Tibial artery (tissue), 4 donors: ENCODE measurements at regions not wholly inside any gene's neighbourhood (a gene's known extent, or its start where the extent isn't known, plus 50 kb on each side); places are given as distances from the start of the nearest gene placed in this dataset.

Experiments used
- DNase-seq, 2 donors: peaks; one replicate each; pipeline ENCODE4 v3.0.0-alpha.2; 2019
- H3K27ac ChIP-seq, 2 donors: fragments of 200-600 bp; sonication (generic) in 1 of 2; 1 replicate in 1 of 2; 2 replicates in 1 of 2; pipeline ENCODE4 v1.5.1; 2018 to 2019; ENCODE audit warnings: mild to moderate bottlenecking in 1 of 2
- H3K27me3 ChIP-seq, 2 donors: fragments of 200-600 bp; sonication (generic) in 1 of 2; one replicate each; pipeline versions ENCODE4 v1.5.1 to v1.6.0; 2016 to 2019
- H3K36me3 ChIP-seq, 3 donors: fragments of 200-600 bp; sonication (generic) in 2 of 3; one replicate each; pipeline ENCODE4 v1.5.1; 2016 to 2019; ENCODE audit warnings: mild to moderate bottlenecking in 2 of 3
- H3K4me1 ChIP-seq, 4 donors: fragments of 200-600 bp; sonication (generic) in 2 of 4; 1 replicate in 3 of 4; 2 replicates in 1 of 4; pipeline ENCODE4 v1.5.1; 2016 to 2019
- H3K4me3 ChIP-seq, 2 donors: fragments of 200-600 bp; sonication (generic) in 1 of 2; 1 replicate in 1 of 2; 2 replicates in 1 of 2; pipeline ENCODE4 v1.5.1; 2018 to 2019; ENCODE audit warnings: mild to moderate bottlenecking in 2 of 2
- H3K9me3 ChIP-seq, 3 donors: fragments of 200-600 bp; sonication (generic) in 1 of 3; one replicate each; pipeline ENCODE4 v1.5.1; 2016 to 2019
- intact Hi-C: fragments of 100-400 bp; cut with DNase I; formaldehyde crosslinking; loops from one replicate; pipeline ENCODE4 v1.15.0; 2023; ENCODE audit warnings: low total_unique reads
- TF ChIP-seq, protein P1 (sequence below), 2 experiments: fragments of 200-600 bp in 1 of 2; fragments of 450-650 bp in 1 of 2; IDR thresholded peaks; one replicate each; pipeline ENCODE4 v1.5.1; 2017 to 2019; ENCODE audit warnings: antibody characterized with exemption in 2 of 2, mild to moderate bottlenecking in 1 of 2, moderate library complexity in 1 of 2

DNA sequence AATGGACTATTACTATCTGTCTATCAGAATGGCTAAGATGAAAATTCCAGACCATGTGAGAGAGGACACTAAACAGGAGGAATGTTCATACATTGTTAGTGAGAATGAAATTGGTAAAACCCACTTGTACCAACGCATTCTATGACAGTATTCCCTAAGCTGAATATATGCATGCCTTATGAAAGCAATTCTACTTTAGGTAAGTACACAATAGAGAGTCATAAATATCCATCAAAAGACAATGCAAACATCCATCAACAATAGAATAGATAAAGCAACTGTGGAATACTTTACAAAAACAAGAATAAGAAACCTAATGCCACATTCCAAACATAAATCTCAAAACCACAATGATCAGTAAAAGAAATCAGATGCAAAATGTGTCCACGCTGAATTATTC, 529.3 kb downstream of the ANKRD50 start:
- H3K9me3 ChIP-seq = no peaks in the 10 kb centered on the region
- no peak overlapping the region for H3K4me3 ChIP-seq
- no peak overlapping the region for H3K27ac ChIP-seq
- intact Hi-C loops = no loop called here
- no peaks in the 10 kb centered on the region for H3K27me3 ChIP-seq
- no peaks in the 10 kb centered on the region for H3K36me3 ChIP-seq
- TF ChIP-seq, protein P1, sequence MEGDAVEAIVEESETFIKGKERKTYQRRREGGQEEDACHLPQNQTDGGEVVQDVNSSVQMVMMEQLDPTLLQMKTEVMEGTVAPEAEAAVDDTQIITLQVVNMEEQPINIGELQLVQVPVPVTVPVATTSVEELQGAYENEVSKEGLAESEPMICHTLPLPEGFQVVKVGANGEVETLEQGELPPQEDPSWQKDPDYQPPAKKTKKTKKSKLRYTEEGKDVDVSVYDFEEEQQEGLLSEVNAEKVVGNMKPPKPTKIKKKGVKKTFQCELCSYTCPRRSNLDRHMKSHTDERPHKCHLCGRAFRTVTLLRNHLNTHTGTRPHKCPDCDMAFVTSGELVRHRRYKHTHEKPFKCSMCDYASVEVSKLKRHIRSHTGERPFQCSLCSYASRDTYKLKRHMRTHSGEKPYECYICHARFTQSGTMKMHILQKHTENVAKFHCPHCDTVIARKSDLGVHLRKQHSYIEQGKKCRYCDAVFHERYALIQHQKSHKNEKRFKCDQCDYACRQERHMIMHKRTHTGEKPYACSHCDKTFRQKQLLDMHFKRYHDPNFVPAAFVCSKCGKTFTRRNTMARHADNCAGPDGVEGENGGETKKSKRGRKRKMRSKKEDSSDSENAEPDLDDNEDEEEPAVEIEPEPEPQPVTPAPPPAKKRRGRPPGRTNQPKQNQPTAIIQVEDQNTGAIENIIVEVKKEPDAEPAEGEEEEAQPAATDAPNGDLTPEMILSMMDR (IDR thresholded peaks at IDR 0.05) = no peak
- peaks cover 0 to 21% (median 19%) of the 10 kb centered on the region in 4 donors for H3K4me1 ChIP-seq
- no peak for DNase-seq

DNA sequence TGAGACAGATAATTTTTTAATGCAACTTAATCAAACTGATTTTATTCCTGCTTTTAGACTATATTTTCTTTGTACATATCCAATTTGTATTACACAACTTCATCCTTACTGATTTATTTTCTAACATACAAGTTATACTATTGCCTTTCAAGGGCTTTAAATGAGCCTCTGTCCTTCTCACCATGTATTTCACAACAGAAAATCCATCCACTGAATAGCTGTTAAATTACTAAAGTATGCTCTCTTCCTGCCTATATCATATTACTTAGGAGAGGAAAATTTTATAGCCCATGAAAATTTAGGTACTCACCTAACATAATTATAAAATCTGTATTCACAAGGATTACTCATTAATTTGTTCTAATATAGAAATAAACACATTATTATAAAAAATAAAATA, 528.6 kb downstream of the ANKRD50 start:
- Histone ChIP-seq H3K4me3 (no peak overlapping the region), H3K27ac (no peak overlapping the region), H3K36me3 (no peaks in the 10 kb centered on the region), H3K9me3 (no peaks in the 10 kb centered on the region), H3K27me3 (no peaks in the 10 kb centered on the region), H3K4me1 (peaks cover 0 to 19% (median 14%) of the 10 kb centered on the region in 4 donors)
- intact Hi-C loops = no loop called here
- TF ChIP-seq, protein P1 (IDR thresholded peaks at IDR 0.05) = no peak
- no peak for DNase-seq

- no peak for DNase-seq
- H3K4me1 ChIP-seq = peaks cover 0 to 19% (median 5%) of the 10 kb centered on the region in 4 donors
- H3K9me3 ChIP-seq = no peaks in the 10 kb centered on the region
- H3K27me3 ChIP-seq = no peaks in the 10 kb centered on the region
- intact Hi-C loops = no loop called here
- no peaks in the 10 kb centered on the region for H3K36me3 ChIP-seq
- no peak overlapping the region for H3K27ac ChIP-seq
- TF ChIP-seq, protein P1 (IDR thresholded peaks at IDR 0.05) = no peak
- no peak overlapping the region for H3K4me3 ChIP-seq
Measured at GRCh38 chr4:124184792-124185191, 527.7 kb downstream of the ANKRD50 start.

DNA sequence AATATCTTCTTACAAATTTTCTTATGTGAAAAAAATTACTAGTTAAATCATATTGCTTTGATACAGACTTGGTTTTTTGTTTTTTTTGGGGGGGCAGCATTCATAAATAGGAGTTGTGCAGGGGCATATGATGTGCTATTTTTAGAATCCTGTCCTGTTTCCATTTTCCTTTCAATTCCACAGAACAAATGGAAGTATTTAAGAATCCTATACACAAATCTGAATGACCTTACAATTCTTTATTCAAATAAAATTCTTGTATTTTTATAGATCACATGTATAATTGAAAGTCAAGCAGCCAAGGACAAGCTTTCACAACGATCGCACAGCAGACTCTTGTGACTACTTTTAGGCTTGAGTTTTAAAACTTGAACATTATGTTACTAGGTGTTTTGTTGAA, 523.9 kb downstream of the ANKRD50 start:
- intact Hi-C loops = no loop called here
- Histone ChIP-seq H3K9me3 (peaks cover 0 to 14% (median 0%) of the 10 kb centered on the region in 3 donors), H3K27ac (no peak overlapping the region), H3K4me1 (peaks cover 0 to 15% (median 0%) of the 10 kb centered on the region in 4 donors), H3K36me3 (no peaks in the 10 kb centered on the region), H3K27me3 (no peaks in the 10 kb centered on the region), H3K4me3 (no peak overlapping the region)
- TF ChIP-seq, protein P1 (IDR thresholded peaks at IDR 0.05) = no peak
- DNase-seq = no peak

GRCh38 chr4:124189545-124189944, 523.0 kb downstream of the ANKRD50 start:
- Histone ChIP-seq H3K27ac (no peak overlapping the region), H3K27me3 (no peaks in the 10 kb centered on the region), H3K36me3 (no peaks in the 10 kb centered on the region), H3K9me3 (peaks cover 0 to 16% (median 0%) of the 10 kb centered on the region in 3 donors), H3K4me3 (no peak overlapping the region), H3K4me1 (peaks cover 0 to 15% (median 0%) of the 10 kb centered on the region in 4 donors)
- intact Hi-C loops = no loop called here
- no peak for DNase-seq
- TF ChIP-seq, protein P1 (IDR thresholded peaks at IDR 0.05) = no peak

- no peaks in the 10 kb centered on the region for H3K36me3 ChIP-seq
- TF ChIP-seq, protein P1 (IDR thresholded peaks at IDR 0.05) = no peak
- peaks cover 0 to 15% (median 0%) of the 10 kb centered on the region in 4 donors for H3K4me1 ChIP-seq
- H3K27ac ChIP-seq = no peak overlapping the region
- peaks cover 0 to 16% (median 0%) of the 10 kb centered on the region in 3 donors for H3K9me3 ChIP-seq
- no peak for DNase-seq
- no peaks in the 10 kb centered on the region for H3K27me3 ChIP-seq
- intact Hi-C loops = no loop called here
- no peak overlapping the region for H3K4me3 ChIP-seq
Measured at GRCh38 chr4:124191329-124191728, 521.2 kb downstream of the ANKRD50 start.
